Neural cell (in vitro differentiated cells): ENCODE measurements at regions not wholly inside any gene's neighbourhood (a gene's known extent, or its start where the extent isn't known, plus 50 kb on each side); places are given as distances from the start of the nearest gene placed in this dataset.

Experiments
- H2AFZ ChIP-seq: fragments of 200-600, 300-800 bp; sonication (generic), shearing (Covaris generic); 2 replicates; pipeline ENCODE4 v1.6.0; 2014; ENCODE audit warnings: low read depth, mild to moderate bottlenecking, antibody characterized with exemption, low read length, moderate library complexity
- H3F3A ChIP-seq: fragments of 200-600 bp; shearing (Covaris generic); 2 replicates; pipeline ENCODE4 v1.6.1; 2016; ENCODE audit warnings: mild to moderate bottlenecking, moderate library complexity, mixed read lengths, antibody characterized with exemption, low read length; ENCODE audit not compliant: insufficient read depth, poor library complexity, severe bottlenecking
- H3K27ac ChIP-seq: fragments of 200-600, 300-800 bp; sonication (generic), shearing (Covaris generic); 2 replicates; pipeline ENCODE4 v1.5.1; 2014; ENCODE audit warnings: mild to moderate bottlenecking, low read length, moderate library complexity
- H3K27me3 ChIP-seq: fragments of 300-800, 200-600 bp; sonication (generic), shearing (Covaris generic); 2 replicates; pipeline ENCODE4 v1.6.0; 2014; ENCODE audit warnings: mild to moderate bottlenecking, low read depth, low read length, moderate library complexity; ENCODE audit not compliant: insufficient read depth
- H3K36me3 ChIP-seq: fragments of 300-800, 200-600 bp; sonication (generic), shearing (Covaris generic); 2 replicates; pipeline ENCODE4 v1.5.1; 2014; ENCODE audit warnings: mild to moderate bottlenecking, antibody characterized with exemption, low read length, moderate library complexity; ENCODE audit not compliant: insufficient read depth
- H3K4me2 ChIP-seq: fragments of 300-800, 200-600 bp; sonication (generic), shearing (Covaris generic); 2 replicates; pipeline ENCODE4 v1.6.0; 2014; ENCODE audit warnings: mild to moderate bottlenecking, low read length
- H3K4me3 ChIP-seq: fragments of 300-800, 200-600 bp; sonication (generic), shearing (Covaris generic); 2 replicates; pipeline ENCODE4 v1.5.1; 2014; ENCODE audit warnings: mild to moderate bottlenecking, low read length, moderate library complexity
- H3K79me2 ChIP-seq: fragments of 200-600 bp; shearing (Covaris generic); replicated peaks from 2 replicates; pipeline ENCODE4 v1.6.0; 2014; ENCODE audit warnings: mild to moderate bottlenecking, low read length, moderate library complexity; ENCODE audit not compliant: insufficient read depth
- H3K9ac ChIP-seq: fragments of 300-800, 200-600 bp; sonication (generic), shearing (Covaris generic); 2 replicates; pipeline ENCODE4 v1.6.1; 2016; ENCODE audit warnings: mild to moderate bottlenecking, low read length, mixed read lengths
- H3K9me2 ChIP-seq: fragments of 200-600 bp; shearing (Covaris generic); 2 replicates; pipeline ENCODE4 v1.6.1; 2016; ENCODE audit warnings: mild to moderate bottlenecking, low read length, mixed read lengths; ENCODE audit not compliant: insufficient read depth
- H3K9me3 ChIP-seq: fragments of 200-600, 300-800 bp; sonication (generic), shearing (Covaris generic); 2 replicates; pipeline ENCODE4 v1.6.1; 2016; ENCODE audit warnings: mild to moderate bottlenecking, mixed run types, low read length, moderate library complexity, mixed read lengths
- H4K20me1 ChIP-seq: fragments of 200-600 bp; shearing (Covaris generic); 2 replicates; pipeline ENCODE4 v1.6.1; 2016; ENCODE audit warnings: mild to moderate bottlenecking, mixed run types; ENCODE audit not compliant: insufficient read depth
- CTCF ChIP-seq: fragments of 450-650 bp; IDR thresholded peaks from 2 replicates; pipeline ENCODE4 v1.5.1; 2014; ENCODE audit warnings: antibody characterized with exemption, mild to moderate bottlenecking, moderate library complexity; ENCODE audit not compliant: poor library complexity, severe bottlenecking
- EP300 ChIP-seq: fragments of 450-650 bp; conservative IDR thresholded peaks from 2 replicates; pipeline ENCODE4 v1.6.1; 2014; ENCODE audit warnings: antibody characterized with exemption, mild to moderate bottlenecking, moderate library complexity; ENCODE audit not compliant: poor library complexity, severe bottlenecking
- EZH2 ChIP-seq: fragments of 200-600, 300-800 bp; shearing (Covaris generic), sonication (generic); IDR thresholded peaks from 2 replicates; pipeline ENCODE4 v1.6.1; 2014; ENCODE audit warnings: antibody characterized with exemption, low read length, borderline replicate concordance, mild to moderate bottlenecking; ENCODE audit not compliant: insufficient read depth, poor library complexity, severe bottlenecking
- MXI1 ChIP-seq: fragments of 450-650 bp; conservative IDR thresholded peaks from 2 replicates; pipeline ENCODE4 v1.6.1; 2014; ENCODE audit warnings: antibody characterized with exemption, mild to moderate bottlenecking; ENCODE audit not compliant: poor library complexity, severe bottlenecking
- POLR2AphosphoS5 ChIP-seq: IDR thresholded peaks from 2 replicates; pipeline ENCODE4 v1.6.1; 2012
- RAD21 ChIP-seq: fragments of 450-650 bp; conservative IDR thresholded peaks from 2 replicates; pipeline ENCODE4 v1.6.1; 2014; ENCODE audit warnings: antibody characterized with exemption, mild to moderate bottlenecking, moderate library complexity
- SMC3 ChIP-seq: fragments of 450-650 bp; conservative IDR thresholded peaks from 2 replicates; pipeline ENCODE4 v1.6.1; 2014; ENCODE audit warnings: antibody characterized with exemption, mild to moderate bottlenecking, moderate library complexity; ENCODE audit not compliant: poor library complexity
- TAF1 ChIP-seq: IDR thresholded peaks from 2 replicates; pipeline ENCODE4 v1.6.1; 2012; ENCODE audit warnings: low read depth
- TF ChIP-seq, protein P1 (sequence below): IDR thresholded peaks from 2 replicates; pipeline ENCODE4 v1.6.1; 2012; ENCODE audit warnings: borderline replicate concordance

GRCh38 chr2:3039188-3040065, 338.2 kb downstream of the EIPR1 start (continued):
- TF ChIP-seq EZH2: no peak
- no peak for TF ChIP-seq RAD21

DNA sequence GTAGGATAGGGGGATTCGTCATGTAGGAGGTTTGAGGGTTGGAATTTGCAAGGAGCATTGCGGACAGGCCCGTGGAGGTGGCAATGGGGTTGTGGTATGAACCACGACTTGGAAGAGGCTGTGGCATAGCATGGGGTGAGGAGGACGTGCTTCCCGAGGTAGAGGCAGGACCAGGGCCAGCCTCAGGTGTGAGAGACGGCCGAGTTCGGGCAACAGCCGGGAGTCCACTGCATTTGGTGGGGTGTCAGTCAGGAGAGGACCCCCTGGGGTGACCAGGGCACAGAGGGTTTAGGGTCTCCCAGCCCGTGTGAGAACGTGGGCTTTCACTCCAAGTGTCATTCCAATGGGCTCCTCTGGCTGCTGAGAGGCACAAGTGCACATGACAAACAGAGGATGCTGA, 339.0 kb downstream of the EIPR1 start:
- H3F3A ChIP-seq: no peaks in the 10 kb centered on the region
- no peaks in the 10 kb centered on the region for H3K79me2 ChIP-seq
- H3K27ac ChIP-seq: no peak overlapping the region
- H3K4me3 ChIP-seq: no peak overlapping the region
- no peaks in the 10 kb centered on the region for H3K9me2 ChIP-seq
- H3K36me3 ChIP-seq: no peaks in the 10 kb centered on the region
- no peak overlapping the region for H2AFZ ChIP-seq
- H3K27me3 ChIP-seq: no peaks in the 10 kb centered on the region
- H4K20me1 ChIP-seq: no peaks in the 10 kb centered on the region
- H3K9me3 ChIP-seq: no peaks in the 10 kb centered on the region
- TF ChIP-seq EZH2 (no peak), SMC3 (no peak), TAF1 (no peak), POLR2AphosphoS5 (no peak), RAD21 (no peak), CTCF (no peak), EP300 (no peak), MXI1 (no peak)
- TF ChIP-seq, protein P1, sequence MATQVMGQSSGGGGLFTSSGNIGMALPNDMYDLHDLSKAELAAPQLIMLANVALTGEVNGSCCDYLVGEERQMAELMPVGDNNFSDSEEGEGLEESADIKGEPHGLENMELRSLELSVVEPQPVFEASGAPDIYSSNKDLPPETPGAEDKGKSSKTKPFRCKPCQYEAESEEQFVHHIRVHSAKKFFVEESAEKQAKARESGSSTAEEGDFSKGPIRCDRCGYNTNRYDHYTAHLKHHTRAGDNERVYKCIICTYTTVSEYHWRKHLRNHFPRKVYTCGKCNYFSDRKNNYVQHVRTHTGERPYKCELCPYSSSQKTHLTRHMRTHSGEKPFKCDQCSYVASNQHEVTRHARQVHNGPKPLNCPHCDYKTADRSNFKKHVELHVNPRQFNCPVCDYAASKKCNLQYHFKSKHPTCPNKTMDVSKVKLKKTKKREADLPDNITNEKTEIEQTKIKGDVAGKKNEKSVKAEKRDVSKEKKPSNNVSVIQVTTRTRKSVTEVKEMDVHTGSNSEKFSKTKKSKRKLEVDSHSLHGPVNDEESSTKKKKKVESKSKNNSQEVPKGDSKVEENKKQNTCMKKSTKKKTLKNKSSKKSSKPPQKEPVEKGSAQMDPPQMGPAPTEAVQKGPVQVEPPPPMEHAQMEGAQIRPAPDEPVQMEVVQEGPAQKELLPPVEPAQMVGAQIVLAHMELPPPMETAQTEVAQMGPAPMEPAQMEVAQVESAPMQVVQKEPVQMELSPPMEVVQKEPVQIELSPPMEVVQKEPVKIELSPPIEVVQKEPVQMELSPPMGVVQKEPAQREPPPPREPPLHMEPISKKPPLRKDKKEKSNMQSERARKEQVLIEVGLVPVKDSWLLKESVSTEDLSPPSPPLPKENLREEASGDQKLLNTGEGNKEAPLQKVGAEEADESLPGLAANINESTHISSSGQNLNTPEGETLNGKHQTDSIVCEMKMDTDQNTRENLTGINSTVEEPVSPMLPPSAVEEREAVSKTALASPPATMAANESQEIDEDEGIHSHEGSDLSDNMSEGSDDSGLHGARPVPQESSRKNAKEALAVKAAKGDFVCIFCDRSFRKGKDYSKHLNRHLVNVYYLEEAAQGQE: no peak
- H3K9ac ChIP-seq: no peak overlapping the region
- H3K4me2 ChIP-seq: no peak overlapping the region
